ENCODE measurements at regions not wholly inside any gene's neighbourhood (a gene's known extent, or its start where the extent isn't known, plus 50 kb on each side); places are given as distances from the start of the nearest gene placed in this dataset.

DNA sequence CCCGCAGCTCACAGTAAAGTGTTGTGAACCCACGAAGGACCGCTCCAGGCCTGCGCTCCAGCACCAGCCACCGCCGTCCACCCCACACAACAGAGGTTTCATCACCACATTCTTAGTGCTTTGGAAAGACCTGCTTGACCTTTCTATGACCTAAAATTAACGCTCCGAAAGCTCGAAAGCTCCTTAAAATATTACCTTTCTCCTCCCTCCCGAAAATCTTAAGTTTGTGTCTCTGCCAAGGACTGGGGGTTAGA is 149.2 kb downstream of the TWIST2 start:
- Histone ChIP-seq H3K79me2 (no peaks in the 10 kb centered on the region), H3K4me3 (no peak overlapping the region), H3K4me1 (ENCODE audit: insufficient read depth) (peaks cover 6% of the 10 kb centered on the region), H3K36me3 (replicated peaks; ENCODE audit: insufficient read depth, low read depth) (no peaks in the 10 kb centered on the region), H2AFZ (no peak overlapping the region), H3K27ac (no peak overlapping the region), H3K4me2 (no peak overlapping the region), H3K9me3 (ENCODE audit: low read depth) (no peaks in the 10 kb centered on the region), H3K9me2 (replicated peaks; ENCODE audit: insufficient read depth) (no peaks in the 10 kb centered on the region), H3K27me3 (no peaks in the 10 kb centered on the region), H4K20me1 (ENCODE audit: insufficient read depth, poor library complexity, severe bottlenecking) (no peaks in the 10 kb centered on the region)
- 85% methylated on average over 10 of the region's 10 CpGs for WGBS (ENCODE audit: low lambda C conversion rate, missing lambda C conversion rate)
- TF ChIP-seq EZH2 (IDR thresholded peaks at IDR 0.05; ENCODE audit: borderline replicate concordance) = no peak
- TF ChIP-seq, protein P1, sequence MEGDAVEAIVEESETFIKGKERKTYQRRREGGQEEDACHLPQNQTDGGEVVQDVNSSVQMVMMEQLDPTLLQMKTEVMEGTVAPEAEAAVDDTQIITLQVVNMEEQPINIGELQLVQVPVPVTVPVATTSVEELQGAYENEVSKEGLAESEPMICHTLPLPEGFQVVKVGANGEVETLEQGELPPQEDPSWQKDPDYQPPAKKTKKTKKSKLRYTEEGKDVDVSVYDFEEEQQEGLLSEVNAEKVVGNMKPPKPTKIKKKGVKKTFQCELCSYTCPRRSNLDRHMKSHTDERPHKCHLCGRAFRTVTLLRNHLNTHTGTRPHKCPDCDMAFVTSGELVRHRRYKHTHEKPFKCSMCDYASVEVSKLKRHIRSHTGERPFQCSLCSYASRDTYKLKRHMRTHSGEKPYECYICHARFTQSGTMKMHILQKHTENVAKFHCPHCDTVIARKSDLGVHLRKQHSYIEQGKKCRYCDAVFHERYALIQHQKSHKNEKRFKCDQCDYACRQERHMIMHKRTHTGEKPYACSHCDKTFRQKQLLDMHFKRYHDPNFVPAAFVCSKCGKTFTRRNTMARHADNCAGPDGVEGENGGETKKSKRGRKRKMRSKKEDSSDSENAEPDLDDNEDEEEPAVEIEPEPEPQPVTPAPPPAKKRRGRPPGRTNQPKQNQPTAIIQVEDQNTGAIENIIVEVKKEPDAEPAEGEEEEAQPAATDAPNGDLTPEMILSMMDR (IDR thresholded peaks at IDR 0.05; ENCODE audit: poor library complexity) = no peak
- TF ChIP-seq EZH2phosphoT487 (IDR thresholded peaks at IDR 0.05; ENCODE audit: low read depth, severe bottlenecking, unreplicated experiment) = no peak
- DNase-seq (ENCODE audit: low spot score) = no peak

GRCh38 chr2:238997684-238998083 is 149.8 kb downstream of the TWIST2 start:
- Histone ChIP-seq H3K27me3 (no peaks in the 10 kb centered on the region), H3K27ac (no peak overlapping the region), H3K4me3 (no peak overlapping the region), H2AFZ (no peak overlapping the region), H3K36me3 (replicated peaks; ENCODE audit: insufficient read depth, low read depth) (no peaks in the 10 kb centered on the region), H3K9me2 (replicated peaks; ENCODE audit: insufficient read depth) (no peaks in the 10 kb centered on the region), H3K79me2 (no peaks in the 10 kb centered on the region), H3K4me1 (ENCODE audit: insufficient read depth) (peaks cover 6% of the 10 kb centered on the region), H3K4me2 (no peak overlapping the region), H3K9me3 (ENCODE audit: low read depth) (no peaks in the 10 kb centered on the region), H4K20me1 (ENCODE audit: insufficient read depth, poor library complexity, severe bottlenecking) (no peaks in the 10 kb centered on the region)
- TF ChIP-seq EZH2phosphoT487 (IDR thresholded peaks at IDR 0.05; ENCODE audit: low read depth, severe bottlenecking, unreplicated experiment) = no peak
- TF ChIP-seq, protein P1 (IDR thresholded peaks at IDR 0.05; ENCODE audit: poor library complexity) = no peak
- TF ChIP-seq EZH2 (IDR thresholded peaks at IDR 0.05; ENCODE audit: borderline replicate concordance) = no peak
- 85% methylated on average over 10 of the region's 10 CpGs for WGBS (ENCODE audit: low lambda C conversion rate, missing lambda C conversion rate)
- DNase-seq (ENCODE audit: low spot score) = no peak

Data from hepatocyte (in vitro differentiated cells).